ENCODE measurements at regions not wholly inside any gene's neighbourhood (a gene's known extent, or its start where the extent isn't known, plus 50 kb on each side); places are given as distances from the start of the nearest gene placed in this dataset.

DNA sequence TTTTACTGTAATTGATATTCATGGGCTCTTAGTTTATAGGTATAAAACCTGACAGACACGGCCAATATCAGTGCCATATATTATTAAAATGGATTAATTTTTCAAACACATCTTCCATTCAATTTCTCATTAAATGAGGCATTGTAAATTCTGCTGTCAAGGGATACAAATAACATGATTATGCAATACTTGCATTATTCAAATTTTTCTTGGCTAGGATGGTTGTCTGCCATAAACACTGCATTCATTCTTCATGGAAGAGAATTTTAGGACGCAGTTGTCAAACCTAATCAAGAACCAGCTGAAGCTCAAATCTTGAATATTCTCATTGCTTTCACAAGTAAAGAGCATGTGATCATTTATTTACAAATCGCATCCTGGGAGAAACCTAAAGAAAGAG lies 255.6 kb downstream of the RDH14 start:
- TF ChIP-seq CTCF (IDR thresholded peaks at IDR 0.05; ENCODE audit: insufficient read depth, low read depth, low read length), result no peak
- no peak overlapping the region for H3K4me3 ChIP-seq (ENCODE audit: low read depth, low read length)
- DNase-seq (ENCODE audit: low read depth), result no peak

GRCh38 chr2:18301421-18302139 lies 258.9 kb downstream of the RDH14 start:
- no peak for TF ChIP-seq CTCF (IDR thresholded peaks at IDR 0.05; ENCODE audit: insufficient read depth, low read depth, low read length)
- no peak overlapping the region for H3K4me3 ChIP-seq (ENCODE audit: low read depth, low read length)
- no peak for DNase-seq (ENCODE audit: low read depth)

- peak overlapping the region; percentile 42 for H3K4me3 ChIP-seq (ENCODE audit: low read depth, low read length)
- TF ChIP-seq CTCF (IDR thresholded peaks at IDR 0.05; ENCODE audit: insufficient read depth, low read depth, low read length), result no peak
- peak; percentile 94 for DNase-seq (ENCODE audit: low read depth)
These were observed 260.8 kb downstream of the RDH14 start for GRCh38 chr2:18299423-18300212.

- no peak for TF ChIP-seq CTCF (IDR thresholded peaks at IDR 0.05; ENCODE audit: insufficient read depth, low read depth, low read length)
- peak overlapping the region; percentile 42 for H3K4me3 ChIP-seq (ENCODE audit: low read depth, low read length)
- DNase-seq (ENCODE audit: low read depth), result no peak
These were observed 262.9 kb downstream of the RDH14 start for GRCh38 chr2:18297534-18298058.

GRCh38 chr2:18290386-18290785 lies 270.1 kb downstream of the RDH14 start:
- no peak for TF ChIP-seq CTCF (IDR thresholded peaks at IDR 0.05; ENCODE audit: insufficient read depth, low read depth, low read length)
- peak; percentile 71 for DNase-seq (ENCODE audit: low read depth)
- H3K4me3 ChIP-seq (ENCODE audit: low read depth, low read length), result no peak overlapping the region

- H3K4me3 ChIP-seq (ENCODE audit: low read depth, low read length), result no peak overlapping the region
- TF ChIP-seq CTCF (IDR thresholded peaks at IDR 0.05; ENCODE audit: insufficient read depth, low read depth, low read length), result no peak
- no peak for DNase-seq (ENCODE audit: low read depth)
These were observed 273.6 kb downstream of the RDH14 start for GRCh38 chr2:18286897-18287296.

All from fibroblast of villous mesenchyme (primary cell).